NCI-H524 (cell line): ENCODE measurements at regions not wholly inside any gene's neighbourhood (a gene's known extent, or its start where the extent isn't known, plus 50 kb on each side); places are given as distances from the start of the nearest gene placed in this dataset.
"Not testable (repeated sequence)": the region's sequence is repeated elsewhere in the genome, so short reads cannot be mapped to it uniquely, and the experiment has no call there.

Experiments used
- DNase-seq, 2 experiments: peaks; one replicate each; lab custom pipeline; 2025; lab: John Stamatoyannopoulos, UW

DNA sequence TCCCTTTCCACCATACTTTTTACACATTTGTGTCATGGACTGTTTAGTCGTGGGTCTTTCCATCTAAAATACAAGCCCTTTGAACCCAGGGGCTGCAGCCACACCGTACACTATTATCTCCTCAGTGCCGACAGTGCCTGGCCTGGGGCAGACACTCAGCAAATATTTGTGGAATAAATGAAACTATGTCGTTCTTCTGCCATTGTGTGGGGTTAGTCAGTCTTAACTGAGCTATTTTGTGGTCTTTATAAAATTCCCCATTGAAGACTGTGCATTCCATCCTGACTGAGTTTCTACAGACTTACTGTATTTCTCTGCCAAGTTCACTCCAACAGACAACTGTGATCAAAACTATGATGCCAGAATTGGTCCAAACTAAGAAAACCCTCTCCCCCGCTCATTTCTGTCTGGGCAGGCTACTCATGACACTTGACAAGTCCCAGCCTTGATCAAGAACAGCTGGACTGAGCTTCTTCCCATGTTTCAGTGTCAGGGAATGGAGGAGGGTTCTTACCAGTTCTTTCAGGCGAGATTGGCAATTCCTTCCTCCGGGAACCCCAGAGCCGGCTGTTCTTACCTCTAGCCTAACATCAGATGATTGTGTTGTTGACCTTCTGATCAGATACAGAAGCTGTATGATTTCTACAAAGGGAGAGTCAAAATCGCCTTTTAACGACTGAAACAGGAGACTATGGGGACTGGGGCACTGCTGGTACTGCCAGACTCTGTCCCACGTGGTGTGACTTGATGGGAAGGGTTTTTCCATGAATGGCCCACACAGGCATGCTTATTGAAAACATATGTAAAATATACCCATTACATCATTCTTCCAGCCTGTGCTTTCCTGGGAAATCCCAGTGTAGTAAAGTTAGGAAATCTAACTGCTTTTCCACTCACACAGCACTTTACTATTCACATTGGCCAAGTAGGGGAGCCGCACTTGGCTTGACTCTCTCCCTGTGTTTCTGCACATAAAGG lies 77.4 kb upstream of the NPAS2 start:
- DNase-seq: no peak

DNA sequence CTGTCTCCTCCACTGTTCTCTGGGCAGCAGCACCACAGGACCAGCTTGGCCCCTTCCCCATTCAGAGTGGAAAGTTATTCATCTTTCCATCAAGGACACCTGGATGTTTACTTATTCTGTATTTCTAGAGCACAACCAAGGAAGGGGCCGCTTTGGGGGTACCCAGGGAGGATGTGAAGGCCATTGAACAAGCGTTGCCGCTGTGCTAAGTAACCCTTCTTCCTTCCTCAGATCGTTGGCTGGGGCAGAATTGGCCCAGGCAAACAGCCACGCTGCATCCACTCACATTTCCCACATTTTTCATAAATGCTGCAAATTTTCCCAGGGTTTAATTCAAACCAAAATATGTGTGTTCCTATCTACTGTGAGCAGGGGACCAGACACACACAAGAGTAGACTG lies 76.2 kb upstream of the NPAS2 start:
- DNase-seq: no peak

DNA sequence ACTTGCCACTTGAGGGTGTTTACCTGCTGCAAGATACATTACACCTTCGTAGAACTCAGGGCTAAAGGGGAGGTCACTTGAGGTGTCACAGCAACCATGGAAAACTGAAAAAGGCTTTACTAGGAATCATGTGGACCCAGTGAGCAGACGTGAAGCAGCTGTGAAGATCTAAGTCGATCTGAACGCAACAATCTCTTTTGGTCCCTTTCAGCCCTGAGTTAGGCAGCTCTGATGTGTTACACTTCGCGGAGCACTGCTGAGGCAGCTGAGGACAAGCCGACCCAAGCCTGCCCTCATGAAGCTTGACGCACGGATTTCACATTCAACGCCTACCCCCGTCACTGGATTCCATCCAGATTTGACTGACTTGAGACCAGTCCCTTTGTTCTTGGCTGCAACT lies 75.8 kb upstream of the NPAS2 start:
- DNase-seq: no peak

DNA sequence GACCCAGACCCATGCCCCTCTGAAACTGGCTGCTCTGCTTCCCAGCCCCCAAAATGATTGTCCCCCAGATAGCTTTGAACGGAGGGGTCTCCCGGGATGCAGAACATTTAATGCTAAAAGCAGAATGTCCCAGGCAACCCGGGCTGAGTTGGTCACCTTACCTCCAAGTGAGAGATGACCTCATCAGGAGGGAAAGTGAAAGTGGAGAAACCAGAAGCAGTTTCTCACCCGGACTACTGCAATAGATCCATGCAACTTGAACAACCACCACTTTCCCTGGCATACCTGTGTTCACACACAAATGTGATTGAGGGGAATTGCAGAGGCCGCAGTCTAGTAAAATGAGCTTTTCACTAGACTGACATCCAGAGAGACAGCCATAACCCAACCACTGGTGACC lies 75.3 kb upstream of the NPAS2 start:
- no peak for DNase-seq

DNA sequence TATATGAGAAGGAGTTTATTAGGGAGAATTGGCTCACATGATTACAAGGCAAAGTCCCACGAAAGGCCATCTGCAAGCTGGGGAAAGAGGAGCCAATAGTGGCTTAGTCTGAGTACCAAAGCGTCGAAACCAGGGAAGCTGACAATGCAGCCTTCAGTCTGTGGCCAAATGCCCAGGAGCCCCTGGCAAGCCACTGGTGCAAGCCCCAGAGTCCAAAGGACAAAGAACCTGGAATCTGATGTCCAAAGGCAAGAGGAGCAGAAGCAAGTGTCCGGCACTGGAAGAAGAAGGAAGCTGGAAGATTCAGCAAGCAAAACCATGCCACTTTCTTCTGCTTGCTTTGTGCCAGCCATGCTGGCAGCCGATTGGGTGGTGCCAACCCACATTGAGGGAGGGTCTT lies 74.3 kb upstream of the NPAS2 start:
- DNase-seq: no peak

DNA sequence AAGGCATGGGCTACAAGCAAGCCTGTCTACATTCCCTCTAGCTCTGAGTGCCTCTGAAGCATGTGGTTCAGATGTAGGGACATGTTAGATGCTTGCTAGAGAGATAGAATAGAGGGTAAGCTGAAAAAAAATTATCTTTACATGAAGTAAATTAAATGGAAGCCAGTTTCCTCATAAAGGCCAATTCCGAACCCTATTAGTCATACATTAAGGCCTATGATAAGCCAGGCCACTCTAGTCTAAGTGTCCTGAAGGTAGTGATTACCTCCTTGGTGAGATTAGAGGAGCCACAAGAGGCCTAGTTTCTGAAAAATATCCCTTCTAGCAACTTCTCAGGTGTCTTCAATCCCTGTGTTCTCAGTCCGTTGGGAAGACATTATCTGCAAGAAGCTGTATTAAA lies 72.4 kb upstream of the NPAS2 start:
- no peak for DNase-seq

DNA sequence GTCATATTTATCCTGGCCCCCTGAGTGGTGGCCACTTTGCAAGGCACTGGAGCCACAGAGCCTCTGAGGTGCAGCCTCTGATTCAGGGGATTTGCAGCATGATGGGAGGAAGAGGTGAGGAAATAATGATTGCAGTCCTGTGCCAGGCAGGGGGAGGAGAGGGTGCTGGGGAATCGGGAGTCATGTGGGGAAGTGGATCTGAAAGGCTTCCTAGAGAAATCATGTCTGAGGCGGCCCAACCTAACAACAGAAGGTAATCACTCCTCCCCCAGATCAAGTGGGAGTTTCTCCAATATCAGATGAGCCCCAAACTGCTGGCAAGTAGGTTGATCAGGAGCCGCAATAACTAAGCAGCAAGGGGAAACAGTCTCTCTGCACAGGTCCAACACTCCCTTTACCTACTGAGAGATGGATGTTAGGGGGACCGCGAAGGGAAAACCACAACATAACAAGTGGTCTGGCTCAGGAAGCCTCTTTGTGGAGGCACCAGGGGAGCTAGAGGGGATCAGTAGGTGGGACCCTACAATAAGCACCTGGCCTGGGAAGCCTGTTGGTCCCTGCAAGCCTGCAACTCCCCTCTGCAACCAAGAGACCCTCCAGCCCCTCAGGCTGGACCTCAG lies 71.8 kb upstream of the NPAS2 start:
- DNase-seq: no peak

DNA sequence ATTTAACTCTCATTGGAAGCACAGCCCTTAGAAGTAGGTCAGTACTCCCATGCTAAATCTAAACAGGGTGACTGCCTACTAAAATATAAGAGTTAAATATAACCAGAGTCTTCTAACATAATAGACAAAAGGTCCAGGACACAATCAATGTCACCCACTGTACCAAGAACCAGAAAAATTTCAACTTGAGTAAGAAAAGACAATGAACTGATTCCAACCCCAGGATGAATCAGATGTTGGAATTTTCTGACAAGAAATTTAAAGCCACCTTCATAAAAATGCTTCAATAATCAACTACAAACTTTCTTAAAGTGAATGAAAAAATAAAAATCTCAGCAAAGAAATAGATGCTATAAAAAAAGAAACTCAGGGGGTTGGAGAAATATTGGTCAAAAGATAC lies 71.3 kb upstream of the NPAS2 start:
- no peak for DNase-seq

DNA sequence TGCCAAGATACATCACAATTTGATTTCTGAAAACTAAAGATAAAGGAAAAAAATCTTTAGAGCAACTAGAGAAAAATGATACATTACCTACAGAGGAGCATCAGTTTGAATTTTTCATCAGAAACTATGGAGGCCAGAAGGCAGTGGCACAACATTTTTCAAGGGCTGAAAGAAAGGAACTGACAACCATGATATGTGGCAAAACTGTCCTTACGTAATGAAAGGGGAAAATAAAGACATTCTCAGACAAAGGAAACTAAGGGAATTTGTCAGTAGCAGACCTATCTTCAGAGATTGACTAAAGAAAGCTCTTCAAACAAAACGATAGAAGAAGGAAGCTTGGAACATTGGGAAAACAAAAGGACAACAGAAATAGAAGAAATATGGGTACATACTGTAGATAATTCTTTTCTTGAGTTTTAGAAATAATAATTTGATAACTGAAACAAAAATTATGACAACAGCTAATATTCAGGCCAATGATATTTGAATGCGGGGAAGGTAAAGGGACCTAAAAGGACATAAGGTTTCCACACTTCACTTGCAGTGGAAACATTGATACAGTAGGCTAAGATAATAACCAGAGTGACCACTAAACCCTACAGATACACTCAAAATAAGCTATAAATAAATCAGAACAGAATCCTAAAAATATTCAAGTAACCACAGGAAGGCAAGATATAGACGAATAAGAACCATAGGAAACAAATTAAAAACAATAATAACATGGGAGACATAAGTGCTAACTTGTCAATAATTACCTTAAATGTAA lies 70.0 kb upstream of the NPAS2 start:
- no peak for DNase-seq

DNA sequence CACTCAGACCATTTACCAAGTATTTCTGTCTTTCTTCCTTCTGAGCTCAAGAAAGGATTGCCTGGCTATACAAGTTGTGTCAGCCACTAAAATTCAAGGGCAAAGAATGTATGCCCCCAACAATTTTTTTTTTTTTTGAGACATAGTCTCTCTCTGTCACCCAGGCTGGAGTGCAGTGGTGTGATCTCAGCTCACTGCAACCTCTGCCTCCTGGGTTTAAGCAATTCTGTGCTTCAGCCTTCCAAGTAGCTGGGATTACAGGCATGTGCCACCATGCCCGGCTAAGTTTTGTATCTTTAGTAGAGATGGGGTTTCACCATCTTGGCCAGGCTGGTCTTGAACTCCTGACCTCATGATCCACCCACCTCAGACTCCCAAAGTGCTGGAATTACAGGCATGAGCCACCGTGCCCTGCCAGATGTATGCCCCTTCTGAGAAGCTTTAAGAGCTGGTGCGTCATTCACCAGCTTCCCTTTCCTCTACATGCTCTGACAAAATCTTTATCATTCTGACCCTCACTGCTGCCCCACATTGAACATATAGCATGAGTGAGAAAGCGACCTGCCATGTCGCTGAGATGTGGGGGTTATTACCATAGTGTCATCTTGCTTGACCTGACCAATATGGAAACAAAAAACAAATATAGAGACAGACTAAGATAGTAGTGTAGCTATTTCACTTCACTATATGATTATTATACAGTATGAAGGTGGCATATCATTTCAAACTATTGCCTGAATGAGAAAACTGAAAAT lies 67.9 kb upstream of the NPAS2 start:
- not testable (repeated sequence) for DNase-seq

DNA sequence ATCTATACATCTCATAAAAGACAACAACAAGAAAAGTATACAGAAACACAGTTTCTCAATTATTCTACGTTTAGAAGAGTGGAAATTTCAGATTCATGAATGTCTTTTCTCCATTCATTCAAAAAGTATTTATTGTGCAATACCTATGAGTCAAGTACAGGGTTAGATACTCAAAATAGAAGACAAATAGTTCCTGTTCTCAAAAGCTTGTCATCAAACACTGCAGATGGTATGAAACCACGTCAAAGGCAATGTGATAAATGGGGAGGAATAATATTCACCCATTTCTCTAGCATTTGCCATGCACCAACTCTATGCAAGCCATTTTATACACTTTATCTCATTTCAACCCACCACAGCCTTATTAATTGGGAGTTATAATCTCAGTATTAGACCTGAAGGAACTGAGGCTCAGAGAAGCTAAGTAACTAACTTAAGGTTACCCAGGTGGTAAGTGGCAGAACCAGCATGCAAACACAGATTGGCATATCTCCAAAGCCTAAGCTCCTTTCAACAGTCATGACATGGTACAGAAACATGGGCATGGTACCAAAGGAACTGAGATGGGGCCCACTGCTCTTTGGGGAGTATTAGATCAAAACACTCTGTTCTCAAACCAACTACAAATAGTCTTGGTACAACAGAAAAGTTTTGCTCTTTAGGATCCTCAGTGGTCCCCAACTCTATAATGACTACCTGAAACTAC lies 67.2 kb upstream of the NPAS2 start:
- no peak for DNase-seq

DNA sequence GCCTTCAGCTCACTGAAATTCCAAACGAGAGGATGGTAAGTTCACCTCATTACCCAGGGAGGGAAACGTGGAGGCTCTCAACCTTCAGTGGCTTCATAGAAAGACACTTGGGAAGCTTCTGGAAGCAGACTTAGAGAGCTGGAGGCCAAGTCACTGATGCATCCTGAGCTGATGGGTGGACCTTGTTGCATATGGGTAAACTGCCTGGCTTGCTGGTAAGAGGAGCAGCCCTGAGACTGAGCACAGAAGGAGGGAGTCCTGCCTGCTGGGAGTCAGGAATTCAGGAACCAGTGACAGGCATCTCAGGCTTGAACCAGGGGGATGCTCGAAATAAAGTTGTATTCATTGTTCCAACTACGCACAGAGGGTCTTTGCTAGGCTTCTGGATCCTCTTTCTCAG lies 66.5 kb upstream of the NPAS2 start:
- DNase-seq: no peak

DNA sequence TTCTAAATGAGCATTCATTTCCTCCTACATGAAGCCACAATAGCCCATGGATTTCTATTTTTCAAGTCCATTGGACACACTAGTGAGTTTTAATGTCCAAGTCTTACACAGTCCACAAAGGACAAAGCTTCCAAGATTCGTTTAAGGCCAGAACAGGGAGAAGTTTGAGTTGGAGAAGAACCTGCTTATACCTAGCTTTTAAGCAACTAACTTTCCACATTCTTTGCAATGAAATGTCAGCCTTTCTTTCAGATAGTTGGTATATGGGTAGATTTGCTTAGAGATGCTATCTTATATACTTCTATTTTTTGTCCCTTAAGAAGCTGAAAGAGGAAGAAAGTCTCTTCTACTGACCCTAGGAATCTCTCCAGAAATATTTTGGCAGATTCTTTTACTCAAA lies 66.1 kb upstream of the NPAS2 start:
- DNase-seq: no peak

DNA sequence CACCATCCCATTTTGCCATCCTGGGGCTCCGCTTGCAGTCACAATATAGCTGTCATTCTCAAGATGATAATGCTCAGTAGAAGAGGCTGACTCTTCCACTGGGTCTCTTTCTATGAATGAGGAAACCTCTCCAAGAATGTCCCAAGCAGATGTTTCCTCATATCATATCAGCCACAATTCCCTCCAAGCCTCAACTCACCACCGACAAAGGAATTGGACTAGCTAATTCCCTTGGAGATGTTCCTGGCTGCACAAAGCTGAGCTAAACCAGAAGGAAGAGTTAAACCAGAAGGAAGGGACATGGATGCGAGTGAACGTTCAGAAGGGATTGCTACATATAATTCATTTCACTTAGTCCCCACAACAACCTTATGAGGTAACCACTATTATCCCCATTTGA lies 65.0 kb upstream of the NPAS2 start:
- no peak for DNase-seq

DNA sequence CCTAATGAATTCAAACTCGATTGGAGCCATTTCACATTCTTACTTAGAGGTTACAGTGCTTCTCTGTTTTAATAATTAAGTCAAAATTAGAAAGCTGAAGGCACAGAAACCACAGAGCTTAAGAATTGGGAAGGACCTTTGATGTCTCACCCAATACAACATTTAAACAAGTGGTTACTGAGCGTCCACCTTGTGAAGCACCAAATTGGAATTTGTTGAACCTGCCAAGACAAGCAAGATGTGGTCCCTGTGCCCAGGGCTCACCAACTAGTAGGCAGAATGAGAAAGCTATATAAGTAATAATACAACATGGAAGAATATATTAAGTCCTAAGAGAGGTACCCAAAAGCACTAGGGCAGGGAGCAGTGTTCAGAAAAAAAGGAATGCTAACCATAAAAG lies 64.5 kb upstream of the NPAS2 start:
- DNase-seq: no peak

DNA sequence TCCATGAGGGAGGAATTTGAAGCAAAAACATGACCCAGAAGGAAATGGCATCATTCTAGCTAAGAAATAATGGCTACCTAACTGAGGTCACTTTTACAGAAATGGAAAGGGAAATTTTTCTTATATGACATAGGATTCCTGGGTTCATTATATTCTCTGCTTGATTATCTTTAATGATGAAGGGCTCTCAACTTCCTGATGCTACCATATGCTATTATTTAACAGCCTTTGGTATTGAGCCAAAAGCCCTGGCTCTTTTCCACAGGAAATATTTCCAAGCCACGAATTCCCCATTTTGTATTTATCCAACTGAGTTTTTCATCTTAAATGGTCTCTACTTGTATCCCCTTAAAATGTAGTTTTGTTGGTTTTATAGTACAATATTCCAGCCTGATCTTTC lies 63.2 kb upstream of the NPAS2 start:
- DNase-seq: peak in 1 of 2 experiments; percentile 1

DNA sequence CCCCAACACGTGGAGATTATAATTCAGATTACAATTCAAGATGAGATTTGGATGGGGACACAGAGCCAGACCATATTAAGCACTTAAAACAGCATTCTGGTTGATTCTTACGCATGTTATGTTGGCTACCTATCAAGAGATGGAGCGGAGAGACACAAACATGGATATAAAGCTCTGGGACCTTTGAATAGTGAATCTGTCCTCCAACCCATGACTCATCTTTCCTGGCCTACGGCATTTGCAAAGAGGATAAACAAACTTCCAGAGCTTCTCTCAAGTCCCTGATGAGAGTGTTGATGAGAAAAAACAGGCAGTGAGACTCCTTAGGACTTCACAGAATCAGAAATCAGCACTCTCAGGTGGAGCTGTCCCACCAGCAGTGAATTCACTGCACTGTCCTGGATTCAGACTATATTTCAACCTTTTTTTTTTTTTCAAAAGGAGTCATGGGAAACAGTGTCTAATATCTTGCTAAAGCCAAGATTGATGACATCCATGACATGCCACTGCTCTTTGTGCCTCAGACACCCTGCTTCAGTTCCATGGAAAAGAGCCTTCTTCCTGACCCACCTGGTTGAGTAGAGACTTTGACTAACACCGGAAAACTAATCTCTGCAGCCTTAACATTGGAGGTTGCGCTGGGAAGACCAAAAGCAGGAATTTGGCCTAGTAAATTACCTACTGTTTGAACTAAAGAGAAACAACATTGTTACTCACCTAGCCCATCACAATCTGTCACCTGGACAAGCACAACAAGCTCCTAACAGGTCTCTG lies 62.1 kb upstream of the NPAS2 start:
- no peak for DNase-seq

DNA sequence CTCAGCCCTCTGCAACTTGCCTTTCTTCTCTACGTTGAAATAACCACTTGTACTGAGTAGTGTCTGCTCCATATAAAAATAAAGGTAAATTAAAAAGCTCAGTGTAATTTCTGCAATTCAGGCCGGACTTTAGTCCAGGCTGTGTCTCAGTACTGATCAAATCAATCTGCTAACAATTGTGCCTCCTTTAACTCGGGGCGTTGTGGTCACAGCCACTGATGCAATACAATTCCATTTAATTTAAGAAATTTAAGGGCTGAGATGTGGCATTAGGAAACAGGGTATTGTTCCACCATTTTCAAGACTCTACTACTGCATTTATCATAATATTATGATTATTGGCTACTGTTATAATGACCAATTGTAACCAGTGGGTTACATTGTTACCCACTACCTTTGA lies 60.0 kb upstream of the NPAS2 start:
- DNase-seq: no peak

DNA sequence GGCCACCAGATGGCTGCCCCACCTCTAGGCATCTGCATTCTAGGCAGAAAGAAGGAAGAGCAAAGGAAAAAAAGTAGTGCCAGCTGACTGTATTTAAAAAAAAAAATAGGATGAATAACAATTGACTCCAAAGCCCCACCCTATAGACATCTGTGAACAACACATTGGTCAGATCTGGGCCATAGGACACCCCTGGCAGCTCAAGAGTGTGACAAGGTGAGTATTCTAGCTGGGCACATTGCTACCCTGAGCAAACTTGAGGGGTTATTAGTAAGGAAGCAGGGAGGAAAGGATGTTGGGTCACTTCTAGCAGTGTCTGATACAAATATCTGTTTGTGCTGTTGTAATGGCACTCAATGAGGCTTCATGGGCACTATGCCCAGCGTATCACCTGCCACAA lies 58.6 kb upstream of the NPAS2 start:
- peak in 1 of 2 experiments; percentile 46 for DNase-seq

DNA sequence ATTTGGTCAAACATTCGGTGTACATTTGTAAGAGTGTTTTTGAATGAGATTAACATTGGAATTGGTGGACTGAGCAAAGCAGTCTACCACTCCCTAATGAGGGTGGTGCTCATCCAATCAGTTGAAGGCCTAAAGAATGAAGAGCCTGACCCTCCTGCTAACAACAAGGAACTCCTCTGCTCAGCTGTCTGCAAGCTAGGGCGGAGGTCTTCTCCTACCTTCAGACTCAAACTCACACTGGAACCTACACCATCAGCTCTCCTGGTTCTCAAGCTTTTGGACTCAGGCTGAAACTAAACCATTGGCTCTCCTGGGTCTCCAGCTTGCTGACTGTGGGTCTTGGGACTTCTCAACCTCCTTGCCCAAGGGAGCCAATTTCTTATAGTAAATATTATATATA lies 55.5 kb upstream of the NPAS2 start:
- no peak for DNase-seq

DNA sequence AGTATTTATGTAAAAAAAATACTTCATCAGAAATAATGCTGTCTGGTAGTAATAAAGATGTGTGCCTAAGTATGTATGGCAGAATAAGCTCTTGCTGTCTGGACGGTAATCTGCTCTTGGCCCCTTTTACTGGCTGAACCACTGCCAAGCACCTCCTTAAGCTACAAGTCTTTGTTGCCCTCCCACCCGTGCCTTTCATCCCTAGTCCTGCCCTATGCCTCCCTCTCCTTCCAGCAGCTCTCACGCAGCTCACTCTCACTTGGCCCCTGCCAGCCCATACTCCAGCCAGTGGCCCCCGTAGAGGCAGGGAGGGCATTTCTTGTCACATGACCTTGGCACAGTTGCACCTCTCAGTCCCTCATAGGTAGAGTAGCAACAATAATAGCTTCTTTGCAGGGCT lies 54.5 kb upstream of the NPAS2 start:
- no peak for DNase-seq
